ENCODE measurements at regions not wholly inside any gene's neighbourhood (a gene's known extent, or its start where the extent isn't known, plus 50 kb on each side); places are given as distances from the start of the nearest gene placed in this dataset.

DNA sequence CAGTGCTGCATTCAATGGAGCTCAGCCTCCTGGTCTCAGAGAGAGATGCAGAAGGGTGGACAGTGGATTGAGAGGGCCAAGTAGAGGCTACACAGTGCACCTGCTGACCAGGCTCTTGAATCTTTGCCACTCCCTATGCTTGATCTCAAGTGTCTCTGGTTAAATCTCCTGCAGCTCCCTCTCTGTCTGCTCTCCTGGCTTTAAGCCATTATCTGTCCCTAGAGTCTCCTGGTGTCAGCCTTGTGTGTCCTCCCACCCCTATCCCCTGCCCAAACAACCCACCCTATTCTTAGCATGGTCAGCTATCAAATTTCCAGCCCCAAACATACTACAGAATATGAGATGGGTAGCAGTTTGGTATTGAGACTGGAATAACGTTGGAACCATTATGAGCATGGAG is 479.3 kb upstream of the CELF2 start:
- TF ChIP-seq, protein P1, sequence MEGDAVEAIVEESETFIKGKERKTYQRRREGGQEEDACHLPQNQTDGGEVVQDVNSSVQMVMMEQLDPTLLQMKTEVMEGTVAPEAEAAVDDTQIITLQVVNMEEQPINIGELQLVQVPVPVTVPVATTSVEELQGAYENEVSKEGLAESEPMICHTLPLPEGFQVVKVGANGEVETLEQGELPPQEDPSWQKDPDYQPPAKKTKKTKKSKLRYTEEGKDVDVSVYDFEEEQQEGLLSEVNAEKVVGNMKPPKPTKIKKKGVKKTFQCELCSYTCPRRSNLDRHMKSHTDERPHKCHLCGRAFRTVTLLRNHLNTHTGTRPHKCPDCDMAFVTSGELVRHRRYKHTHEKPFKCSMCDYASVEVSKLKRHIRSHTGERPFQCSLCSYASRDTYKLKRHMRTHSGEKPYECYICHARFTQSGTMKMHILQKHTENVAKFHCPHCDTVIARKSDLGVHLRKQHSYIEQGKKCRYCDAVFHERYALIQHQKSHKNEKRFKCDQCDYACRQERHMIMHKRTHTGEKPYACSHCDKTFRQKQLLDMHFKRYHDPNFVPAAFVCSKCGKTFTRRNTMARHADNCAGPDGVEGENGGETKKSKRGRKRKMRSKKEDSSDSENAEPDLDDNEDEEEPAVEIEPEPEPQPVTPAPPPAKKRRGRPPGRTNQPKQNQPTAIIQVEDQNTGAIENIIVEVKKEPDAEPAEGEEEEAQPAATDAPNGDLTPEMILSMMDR (IDR thresholded peaks at IDR 0.05; ENCODE audit: insufficient read depth, low read length, poor library complexity, severe bottlenecking), result no peak
- TF ChIP-seq EZH2phosphoT487 (conservative IDR thresholded peaks at IDR 0.05; ENCODE audit: low read length), result no peak
